ENCODE measurements at regions not wholly inside any gene's neighbourhood (a gene's known extent, or its start where the extent isn't known, plus 50 kb on each side); places are given as distances from the start of the nearest gene placed in this dataset.

GRCh38 chr15:87294854-87295253, 961.7 kb downstream of the NTRK3 start:
- TF ChIP-seq CTCF (IDR thresholded peaks at IDR 0.05 in 4 of 5, conservative IDR thresholded peaks at IDR 0.05 in 1 of 5) (no peak), POLR2A (IDR thresholded peaks at IDR 0.05) (no peak)
